Tibial nerve (tissue), 4 donors: ENCODE measurements at regions not wholly inside any gene's neighbourhood (a gene's known extent, or its start where the extent isn't known, plus 50 kb on each side); places are given as distances from the start of the nearest gene placed in this dataset.

Experiments used
- DNase-seq, 2 donors: peaks; one replicate each; pipeline ENCODE4 v3.0.0-alpha.2; 2019; ENCODE audit warnings: low spot score in 2 of 2
- H3K27ac ChIP-seq, 4 donors: fragments of 200-600 bp; sonication (generic) in 3 of 4; one replicate each; pipeline ENCODE4 v1.5.1; 2017 to 2019; ENCODE audit warnings: mild to moderate bottlenecking in 1 of 4
- H3K27me3 ChIP-seq, 2 donors: fragments of 200-600 bp; sonication (generic) in 1 of 2; one replicate each; pipeline versions ENCODE4 v1.5.1 to v1.6.0; 2017 to 2019
- H3K36me3 ChIP-seq, 3 donors: fragments of 200-600 bp; sonication (generic); one replicate each; pipeline ENCODE4 v1.5.1; 2018 to 2019
- H3K4me1 ChIP-seq, 4 donors: fragments of 200-600 bp; sonication (generic) in 3 of 4; one replicate each; pipeline ENCODE4 v1.5.1; 2017 to 2019
- H3K4me3 ChIP-seq, 4 donors: fragments of 200-600 bp; sonication (generic) in 3 of 4; one replicate each; pipeline ENCODE4 v1.5.1; 2017 to 2019; ENCODE audit warnings: mild to moderate bottlenecking in 1 of 4, moderate library complexity in 1 of 4
- H3K9me3 ChIP-seq, 4 donors: fragments of 200-600 bp; sonication (generic) in 3 of 4; one replicate each; pipeline ENCODE4 v1.5.1; 2017 to 2019
- EP300 ChIP-seq, 2 donors: sonication (generic); formaldehyde crosslinking; IDR thresholded peaks; one replicate each; pipeline ENCODE4 v1.6.1; 2017; ENCODE audit warnings: antibody characterized with exemption in 2 of 2, mild to moderate bottlenecking in 1 of 2
- POLR2A ChIP-seq, 2 donors: fragments of 450-650 bp; IDR thresholded peaks; one replicate each; pipeline ENCODE4 v1.6.1; 2017; ENCODE audit warnings: antibody characterized with exemption in 2 of 2, mild to moderate bottlenecking in 2 of 2, moderate library complexity in 2 of 2
- WGBS, 2 donors: methylation state at CpG; one replicate each; pipeline ENCODE4 v1.1.5; 2018; 5-methylcytosine and 5-hydroxymethylcytosine counted together
- TF ChIP-seq, protein P1 (sequence below), 5 experiments: fragments of 200-600 bp in 3 of 5; fragments of 450-650 bp in 2 of 5; sonication (generic) in 3 of 5; IDR thresholded peaks; one replicate each; pipeline ENCODE4 v1.5.1; 2016 to 2019; ENCODE audit warnings: antibody characterized with exemption in 5 of 5, mild to moderate bottlenecking in 3 of 5, moderate library complexity in 2 of 5

DNA sequence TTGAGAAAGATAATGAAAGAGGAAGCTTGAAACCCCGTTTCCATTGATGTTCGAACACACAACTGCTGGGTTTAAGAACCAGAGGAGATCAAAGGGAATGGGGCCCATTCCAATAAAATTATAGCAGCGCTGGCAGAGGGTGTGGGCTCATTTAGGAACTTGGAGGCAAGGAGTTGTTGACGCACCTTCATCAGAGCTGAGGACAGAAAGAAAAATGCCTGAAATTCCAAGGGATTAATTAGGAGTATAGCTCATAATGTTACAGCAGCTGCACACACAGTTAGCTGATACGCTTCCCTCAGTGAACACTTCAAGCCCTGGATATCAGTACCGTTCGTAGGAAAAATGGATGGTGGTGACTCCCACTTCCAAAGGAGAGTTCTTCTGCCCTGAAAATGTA is 127.2 kb downstream of the AXIN2 start:
- WGBS, 2 donors, result 53 to 54% methylated on average over 7 of the region's 7 CpGs

DNA sequence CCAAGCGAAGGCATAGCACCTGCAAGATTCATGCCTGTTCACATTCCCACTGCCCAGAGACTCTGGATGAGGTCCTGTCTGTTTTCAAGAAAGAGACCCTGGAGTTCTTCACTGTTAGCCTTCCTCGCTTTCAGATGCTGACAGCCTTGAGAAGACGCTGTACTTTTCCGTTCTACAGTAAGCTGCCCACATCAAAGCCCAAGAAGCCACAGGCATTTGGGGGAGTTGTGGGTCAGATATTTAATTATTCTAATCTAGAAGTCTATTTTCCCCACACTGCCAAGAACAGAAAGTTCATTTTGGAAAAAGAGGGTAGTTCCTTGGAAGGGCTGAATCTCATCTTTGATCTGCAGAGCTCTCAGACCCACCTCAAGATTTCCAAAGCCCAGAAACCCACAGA is 127.9 kb downstream of the AXIN2 start:
- Histone ChIP-seq H3K9me3 (peaks cover 0 to 10% (median 0%) of the 10 kb centered on the region in 4 donors), H3K4me1 (no peaks in the 10 kb centered on the region), H3K27me3 (peaks cover 0 to 8% of the 10 kb centered on the region in 2 donors), H3K27ac (no peak overlapping the region), H3K4me3 (no peak overlapping the region), H3K36me3 (no peaks in the 10 kb centered on the region)
- no peak for DNase-seq
- TF ChIP-seq, protein P1, sequence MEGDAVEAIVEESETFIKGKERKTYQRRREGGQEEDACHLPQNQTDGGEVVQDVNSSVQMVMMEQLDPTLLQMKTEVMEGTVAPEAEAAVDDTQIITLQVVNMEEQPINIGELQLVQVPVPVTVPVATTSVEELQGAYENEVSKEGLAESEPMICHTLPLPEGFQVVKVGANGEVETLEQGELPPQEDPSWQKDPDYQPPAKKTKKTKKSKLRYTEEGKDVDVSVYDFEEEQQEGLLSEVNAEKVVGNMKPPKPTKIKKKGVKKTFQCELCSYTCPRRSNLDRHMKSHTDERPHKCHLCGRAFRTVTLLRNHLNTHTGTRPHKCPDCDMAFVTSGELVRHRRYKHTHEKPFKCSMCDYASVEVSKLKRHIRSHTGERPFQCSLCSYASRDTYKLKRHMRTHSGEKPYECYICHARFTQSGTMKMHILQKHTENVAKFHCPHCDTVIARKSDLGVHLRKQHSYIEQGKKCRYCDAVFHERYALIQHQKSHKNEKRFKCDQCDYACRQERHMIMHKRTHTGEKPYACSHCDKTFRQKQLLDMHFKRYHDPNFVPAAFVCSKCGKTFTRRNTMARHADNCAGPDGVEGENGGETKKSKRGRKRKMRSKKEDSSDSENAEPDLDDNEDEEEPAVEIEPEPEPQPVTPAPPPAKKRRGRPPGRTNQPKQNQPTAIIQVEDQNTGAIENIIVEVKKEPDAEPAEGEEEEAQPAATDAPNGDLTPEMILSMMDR (IDR thresholded peaks at IDR 0.05), result no peak
- TF ChIP-seq POLR2A (IDR thresholded peaks at IDR 0.05) (no peak), EP300 (IDR thresholded peaks at IDR 0.05) (no peak)
- WGBS, 2 donors, result 89% methylated on average over 4 of the region's 4 CpGs

More for the DNA sequence above, 127.2 kb downstream of the AXIN2 start:
- no peak for TF ChIP-seq POLR2A (IDR thresholded peaks at IDR 0.05)
- TF ChIP-seq EP300 (IDR thresholded peaks at IDR 0.05), result no peak
- TF ChIP-seq, protein P1 (IDR thresholded peaks at IDR 0.05), result no peak
- Histone ChIP-seq H3K27me3 (peaks cover 0 to 9% of the 10 kb centered on the region in 2 donors), H3K27ac (no peak overlapping the region), H3K36me3 (no peaks in the 10 kb centered on the region), H3K9me3 (peaks cover 0 to 10% (median 0%) of the 10 kb centered on the region in 4 donors), H3K4me1 (no peaks in the 10 kb centered on the region), H3K4me3 (no peak overlapping the region)
- no peak for DNase-seq

DNA sequence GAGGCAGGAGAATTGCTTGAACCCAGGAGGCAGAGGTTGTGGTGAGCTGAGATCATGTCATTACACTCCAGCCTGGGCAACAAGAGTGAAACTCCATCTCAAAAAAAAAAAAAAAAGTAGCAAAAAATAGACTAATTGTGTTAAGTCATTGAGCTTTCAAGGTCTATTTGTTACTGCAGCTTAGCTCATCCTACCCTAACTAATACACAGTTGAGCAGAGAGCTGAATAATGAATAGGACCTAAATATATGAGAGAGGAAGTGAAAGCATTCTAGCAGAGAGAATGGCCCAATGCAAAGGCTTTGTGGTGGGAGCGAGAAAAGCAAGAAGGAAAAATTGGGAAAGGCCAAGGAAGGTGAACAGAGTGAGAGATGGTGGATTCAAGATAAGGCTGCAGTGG is 128.3 kb downstream of the AXIN2 start:
- 78 to 93% methylated on average over 1 of the region's 1 CpG for WGBS, 2 donors
- Histone ChIP-seq H3K9me3 (peaks cover 0 to 10% (median 0%) of the 10 kb centered on the region in 4 donors), H3K4me1 (no peaks in the 10 kb centered on the region), H3K27me3 (peaks cover 0 to 4% of the 10 kb centered on the region in 2 donors), H3K4me3 (no peak overlapping the region), H3K36me3 (no peaks in the 10 kb centered on the region), H3K27ac (no peak overlapping the region)
- TF ChIP-seq POLR2A (IDR thresholded peaks at IDR 0.05) (no peak), EP300 (IDR thresholded peaks at IDR 0.05) (no peak)
- TF ChIP-seq, protein P1 (IDR thresholded peaks at IDR 0.05), result no peak
- no peak for DNase-seq

DNA sequence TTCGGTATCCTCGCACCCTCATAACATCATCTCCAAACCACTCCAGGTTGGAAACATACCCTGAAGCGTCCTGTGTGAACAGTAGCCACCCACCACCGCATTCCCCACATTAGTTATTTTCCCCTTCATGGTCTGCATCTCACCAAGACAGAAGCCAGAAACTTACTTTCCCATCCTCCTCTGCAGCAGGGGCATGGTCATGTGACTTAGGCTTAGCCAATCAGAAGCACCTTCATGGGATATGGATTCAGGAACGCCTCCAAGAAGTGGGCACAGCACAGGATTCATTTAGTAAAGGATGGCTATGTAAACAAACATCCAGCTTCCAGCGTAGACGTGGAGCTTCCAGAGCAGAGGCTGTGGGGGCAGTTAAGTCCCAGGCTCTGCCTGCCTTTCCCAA is 130.3 kb downstream of the AXIN2 start:
- no peaks in the 10 kb centered on the region for H3K27me3 ChIP-seq
- peaks cover 0 to 13% (median 0%) of the 10 kb centered on the region in 4 donors for H3K9me3 ChIP-seq
- no peaks in the 10 kb centered on the region for H3K36me3 ChIP-seq
- WGBS, 2 donors, result 80 to 92% methylated on average over 7 of the region's 7 CpGs
- no peak for DNase-seq
- no peak overlapping the region for H3K27ac ChIP-seq
- no peaks in the 10 kb centered on the region for H3K4me1 ChIP-seq
- H3K4me3 ChIP-seq, result no peak overlapping the region
- no peak for TF ChIP-seq POLR2A (IDR thresholded peaks at IDR 0.05)
- TF ChIP-seq, protein P1 (IDR thresholded peaks at IDR 0.05), result no peak
- TF ChIP-seq EP300 (IDR thresholded peaks at IDR 0.05), result no peak

DNA sequence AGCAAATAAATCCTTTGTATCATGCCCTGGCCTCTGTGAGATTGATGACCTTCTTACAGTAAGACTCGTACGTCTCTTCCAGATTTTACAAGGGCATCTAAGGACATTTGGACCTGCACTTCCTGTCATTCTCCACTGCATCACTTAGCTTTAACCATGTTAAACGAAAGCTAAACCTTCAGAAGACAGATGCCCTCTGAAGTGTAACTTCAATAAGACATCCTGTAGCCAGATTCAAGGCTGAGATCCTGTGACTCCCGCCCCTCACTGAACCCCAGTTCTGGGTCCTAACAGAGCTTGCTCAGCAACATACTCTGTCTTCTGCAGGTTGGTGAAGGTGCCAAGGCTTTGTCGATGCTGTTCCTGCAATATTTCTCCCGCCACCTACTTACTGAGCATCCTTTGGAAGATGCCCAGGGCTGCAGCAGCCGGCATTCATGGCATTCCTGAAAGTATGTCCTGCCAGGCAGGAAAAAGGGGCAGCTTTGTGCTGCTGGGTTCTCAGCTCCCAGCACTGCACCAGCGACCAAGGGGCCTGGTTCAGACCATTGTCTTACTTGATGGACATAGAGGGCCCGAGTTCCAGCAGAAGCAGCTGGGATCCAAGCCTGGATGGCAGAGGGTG is 131.1 kb downstream of the AXIN2 start:
- 53 to 58% methylated on average over 8 to 9 of the region's 9 CpGs for WGBS, 2 donors
- Histone ChIP-seq H3K27ac (no peak overlapping the region), H3K4me3 (no peak overlapping the region), H3K36me3 (no peaks in the 10 kb centered on the region), H3K4me1 (no peaks in the 10 kb centered on the region), H3K27me3 (no peaks in the 10 kb centered on the region), H3K9me3 (peaks cover 0 to 13% (median 0%) of the 10 kb centered on the region in 4 donors)
- no peak for TF ChIP-seq EP300 (IDR thresholded peaks at IDR 0.05)
- TF ChIP-seq POLR2A (IDR thresholded peaks at IDR 0.05), result no peak
- TF ChIP-seq, protein P1 (IDR thresholded peaks at IDR 0.05), result no peak
- no peak for DNase-seq
